DND-41 (cell line): ENCODE measurements at regions not wholly inside any gene's neighbourhood (a gene's known extent, or its start where the extent isn't known, plus 50 kb on each side); places are given as distances from the start of the nearest gene placed in this dataset.

Source experiments
- ATAC-seq: fragments of 200-7000 bp; cut with Tn5 transposase; 3 replicates; pipeline ENCODE4 v1.9.1; 2021; ENCODE audit warnings: low read depth; ENCODE audit not compliant: insufficient read depth
- DNase-seq: peaks from one replicate; pipeline ENCODE4 v3.0.0-alpha.2; 2020
- H2AFZ ChIP-seq: 2 replicates; pipeline ENCODE4 v1.6.0; 2012; ENCODE audit warnings: low read depth, low read length
- H3K27ac ChIP-seq: 2 replicates; pipeline ENCODE4 v1.5.1; 2012; ENCODE audit warnings: low read length, inconsistent platforms
- H3K27me3 ChIP-seq: fragments of 200-600 bp; sonication (generic); 2 replicates; pipeline ENCODE4 v1.6.0; 2012; ENCODE audit warnings: low read length, mild to moderate bottlenecking, inconsistent platforms; ENCODE audit not compliant: insufficient read depth, poor library complexity
- H3K36me3 ChIP-seq: 2 replicates; pipeline ENCODE4 v1.5.1; 2012; ENCODE audit warnings: low read length, inconsistent platforms; ENCODE audit not compliant: insufficient read depth
- H3K4me1 ChIP-seq: 2 replicates; pipeline ENCODE4 v1.5.1; 2012; ENCODE audit warnings: mild to moderate bottlenecking, low read length; ENCODE audit not compliant: insufficient read depth
- H3K4me2 ChIP-seq: 2 replicates; pipeline ENCODE4 v1.6.0; 2012; ENCODE audit warnings: mild to moderate bottlenecking, moderate library complexity, low read length, inconsistent platforms; ENCODE audit not compliant: insufficient read depth
- H3K4me3 ChIP-seq, 2 experiments: fragments of 200-600 bp in 1 of 2; shearing (Covaris generic) in 1 of 2; 2 replicates each; pipeline ENCODE4 v1.5.1; 2012 to 2016; ENCODE audit warnings: inconsistent platforms in 2 of 2, low read length in 2 of 2, mild to moderate bottlenecking in 2 of 2, low read depth in 1 of 2, moderate library complexity in 1 of 2
- H3K79me2 ChIP-seq: 2 replicates; pipeline ENCODE4 v1.6.0; 2012; ENCODE audit warnings: low read length, inconsistent platforms; ENCODE audit not compliant: insufficient read depth
- H3K9ac ChIP-seq: 2 replicates; pipeline ENCODE4 v1.6.0; 2012; ENCODE audit warnings: low read depth, mild to moderate bottlenecking, inconsistent platforms, low read length, moderate library complexity
- H3K9me3 ChIP-seq: 2 replicates; pipeline ENCODE4 v1.5.1; 2012; ENCODE audit warnings: low read length, moderate library complexity, mild to moderate bottlenecking, inconsistent platforms; ENCODE audit not compliant: insufficient read depth, severe bottlenecking
- H4K20me1 ChIP-seq: 2 replicates; pipeline ENCODE4 v1.6.0; 2012; ENCODE audit warnings: low read length; ENCODE audit not compliant: insufficient read depth
- EZH2 ChIP-seq: IDR thresholded peaks from 3 replicates; pipeline ENCODE4 v1.6.1; 2012; ENCODE audit warnings: borderline replicate concordance, low read depth, mild to moderate bottlenecking, moderate library complexity, low read length, inconsistent platforms; ENCODE audit not compliant: severe bottlenecking
- TF ChIP-seq, protein P1 (sequence below): IDR thresholded peaks from 2 replicates; pipeline ENCODE4 v1.5.1; 2012; ENCODE audit warnings: borderline replicate concordance, low read length, moderate library complexity, mild to moderate bottlenecking; ENCODE audit not compliant: poor library complexity, severe bottlenecking; ENCODE audit errors: extremely low read depth

DNA sequence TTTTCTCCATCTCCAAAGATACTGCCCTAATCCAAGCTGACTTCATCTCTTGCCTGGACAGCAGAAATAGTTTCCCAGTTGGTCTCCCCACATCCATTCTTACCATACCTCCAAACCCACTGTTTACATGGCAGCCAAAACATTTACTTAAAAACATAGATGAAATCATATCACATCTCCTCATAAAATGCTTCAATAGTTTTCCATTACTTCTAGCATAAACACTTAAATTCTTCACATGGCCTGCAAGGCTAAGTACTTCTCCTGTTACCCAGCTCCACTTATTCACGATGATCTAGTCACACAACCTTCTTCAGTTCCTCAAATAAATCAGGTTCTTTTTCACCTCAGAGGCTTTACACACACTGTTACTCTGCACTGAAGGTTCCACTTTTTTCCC, 185.8 kb upstream of the ACVR2A start:
- Histone ChIP-seq H3K4me2 (no peak overlapping the region), H3K79me2 (no peaks in the 10 kb centered on the region), H3K4me3 (no peak overlapping the region), H3K4me1 (peaks cover 17% of the 10 kb centered on the region), H2AFZ (no peak overlapping the region), H4K20me1 (no peaks in the 10 kb centered on the region), H3K27me3 (no peaks in the 10 kb centered on the region), H3K27ac (no peak overlapping the region), H3K9me3 (no peaks in the 10 kb centered on the region), H3K36me3 (no peaks in the 10 kb centered on the region), H3K9ac (no peak overlapping the region)
- TF ChIP-seq, protein P1, sequence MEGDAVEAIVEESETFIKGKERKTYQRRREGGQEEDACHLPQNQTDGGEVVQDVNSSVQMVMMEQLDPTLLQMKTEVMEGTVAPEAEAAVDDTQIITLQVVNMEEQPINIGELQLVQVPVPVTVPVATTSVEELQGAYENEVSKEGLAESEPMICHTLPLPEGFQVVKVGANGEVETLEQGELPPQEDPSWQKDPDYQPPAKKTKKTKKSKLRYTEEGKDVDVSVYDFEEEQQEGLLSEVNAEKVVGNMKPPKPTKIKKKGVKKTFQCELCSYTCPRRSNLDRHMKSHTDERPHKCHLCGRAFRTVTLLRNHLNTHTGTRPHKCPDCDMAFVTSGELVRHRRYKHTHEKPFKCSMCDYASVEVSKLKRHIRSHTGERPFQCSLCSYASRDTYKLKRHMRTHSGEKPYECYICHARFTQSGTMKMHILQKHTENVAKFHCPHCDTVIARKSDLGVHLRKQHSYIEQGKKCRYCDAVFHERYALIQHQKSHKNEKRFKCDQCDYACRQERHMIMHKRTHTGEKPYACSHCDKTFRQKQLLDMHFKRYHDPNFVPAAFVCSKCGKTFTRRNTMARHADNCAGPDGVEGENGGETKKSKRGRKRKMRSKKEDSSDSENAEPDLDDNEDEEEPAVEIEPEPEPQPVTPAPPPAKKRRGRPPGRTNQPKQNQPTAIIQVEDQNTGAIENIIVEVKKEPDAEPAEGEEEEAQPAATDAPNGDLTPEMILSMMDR, result no peak
- TF ChIP-seq EZH2, result no peak
- no peak for DNase-seq
- no peak for ATAC-seq

DNA sequence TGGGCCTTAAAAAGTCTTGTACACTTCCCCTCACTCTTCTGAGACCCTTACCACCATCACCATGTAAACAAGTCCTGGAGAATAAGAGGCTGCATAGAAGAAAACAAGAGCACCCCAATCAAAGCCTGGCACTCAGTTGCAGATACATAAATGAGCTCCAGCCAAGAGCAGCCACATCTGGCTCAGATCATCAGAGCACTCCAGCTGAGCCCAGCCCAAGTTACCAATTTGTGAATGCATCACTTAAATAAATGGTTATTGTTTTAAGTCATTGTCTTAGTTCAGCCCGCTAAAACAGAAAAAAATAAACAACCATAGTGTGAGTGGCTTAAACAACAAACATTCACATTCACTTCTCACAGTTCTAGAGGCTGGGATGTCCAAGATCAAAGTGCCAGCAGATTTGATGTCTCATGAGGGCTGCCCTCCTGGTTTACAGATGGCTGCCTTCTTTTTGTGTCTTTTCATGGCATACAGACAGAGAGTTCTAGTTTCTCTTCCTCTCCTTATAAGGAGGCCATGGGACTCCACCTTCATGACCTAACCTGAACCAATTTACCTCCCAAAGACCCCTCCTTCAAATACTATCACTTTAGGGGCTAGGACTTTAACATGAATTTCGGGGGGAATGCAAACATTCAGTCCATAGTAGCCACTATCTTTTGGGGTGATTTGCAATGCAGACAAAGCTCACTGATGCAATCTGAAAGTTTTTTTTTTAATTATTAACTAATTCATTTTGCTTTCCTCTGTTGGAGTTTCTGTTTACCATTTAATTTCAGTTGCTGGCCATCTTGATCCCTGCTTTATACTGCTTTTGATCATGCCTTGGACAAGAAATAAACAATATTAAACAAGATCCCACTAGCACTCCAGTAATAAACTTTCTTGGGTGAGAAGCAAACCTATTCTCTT, 187.5 kb upstream of the ACVR2A start:
- TF ChIP-seq, protein P1, result no peak
- no peak for TF ChIP-seq EZH2
- H3K9me3 ChIP-seq, result no peaks in the 10 kb centered on the region
- no peak overlapping the region for H2AFZ ChIP-seq
- H3K79me2 ChIP-seq, result no peaks in the 10 kb centered on the region
- no peak overlapping the region for H3K9ac ChIP-seq
- H3K4me2 ChIP-seq, result no peak overlapping the region
- no peaks in the 10 kb centered on the region; the same call in 1 of the 2 replicates for H3K4me1 ChIP-seq
- DNase-seq (no peak), ATAC-seq (no peak)
- H3K36me3 ChIP-seq, result no peaks in the 10 kb centered on the region
- no peak overlapping the region for H3K4me3 ChIP-seq
- no peaks in the 10 kb centered on the region for H3K27me3 ChIP-seq
- H4K20me1 ChIP-seq, result no peaks in the 10 kb centered on the region
- no peak overlapping the region for H3K27ac ChIP-seq

DNA sequence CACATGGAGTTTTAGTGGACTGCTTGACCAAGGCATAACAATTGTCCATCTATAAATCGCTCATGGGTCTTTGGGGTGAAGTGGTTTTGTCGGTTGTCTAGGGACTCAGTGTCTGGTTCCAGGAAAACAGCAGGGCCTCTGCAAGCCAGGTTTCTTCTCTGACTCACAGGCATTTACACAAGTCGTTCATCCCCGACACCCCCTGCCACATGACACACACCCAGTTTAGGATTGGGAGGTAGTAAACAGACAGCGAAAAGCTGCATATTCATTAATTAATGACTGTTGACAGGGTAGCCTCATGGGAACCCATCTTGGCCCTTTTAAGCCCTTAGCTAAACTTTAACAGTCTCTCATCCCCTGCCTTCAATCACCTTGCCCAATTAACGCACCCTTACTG, 194.8 kb upstream of the ACVR2A start:
- H3K4me2 ChIP-seq, result no peak overlapping the region

More for the DNA sequence above, 194.8 kb upstream of the ACVR2A start:
- ATAC-seq (no peak), DNase-seq (no peak)
- Histone ChIP-seq H2AFZ (no peak overlapping the region), H3K9me3 (no peaks in the 10 kb centered on the region), H3K79me2 (no peaks in the 10 kb centered on the region), H3K9ac (no peak overlapping the region), H3K4me1 (no peaks in the 10 kb centered on the region), H3K4me3 (no peak overlapping the region), H3K27me3 (no peaks in the 10 kb centered on the region), H3K36me3 (no peaks in the 10 kb centered on the region), H4K20me1 (no peaks in the 10 kb centered on the region), H3K27ac (no peak overlapping the region)
- no peak for TF ChIP-seq EZH2
- TF ChIP-seq, protein P1, result no peak
